ENCODE measurements at regions not wholly inside any gene's neighbourhood (a gene's known extent, or its start where the extent isn't known, plus 50 kb on each side); places are given as distances from the start of the nearest gene placed in this dataset.

- no peak overlapping the region for H3K4me3 ChIP-seq
- H3K9me3 ChIP-seq (replicated peaks in 1 of 11), result peaks cover 0 to 4% (median 0%) of the 10 kb centered on the region in 11 experiments; a peak in 3 of 22 replicates
- no peak overlapping the region for H3K27ac ChIP-seq
- no peaks in the 10 kb centered on the region for H3K36me3 ChIP-seq
- H3K4me1 ChIP-seq, result peaks cover 0 to 28% (median 18%) of the 10 kb centered on the region in 10 experiments; a peak in 14 of 20 replicates
- no peak overlapping the region for H3K4me2 ChIP-seq
- no peaks in the 10 kb centered on the region for H4K20me1 ChIP-seq
- TF ChIP-seq Cebpa-rat (IDR thresholded peaks at IDR 0.05), result no peak
- H3K27me3 ChIP-seq, result no peaks in the 10 kb centered on the region
- H3K9ac ChIP-seq, result no peak overlapping the region
Measured at GRCh38 chr6:91715171-91715805, 1128.4 kb upstream of the MAP3K7 start.

- TF ChIP-seq Cebpa-rat (IDR thresholded peaks at IDR 0.05), result no peak
- Histone ChIP-seq H3K4me3 (no peak overlapping the region), H3K36me3 (no peaks in the 10 kb centered on the region), H3K4me2 (no peak overlapping the region), H3K27ac (no peak overlapping the region), H3K4me1 (peaks cover 0 to 14% (median 9%) of the 10 kb centered on the region in 10 experiments; a peak in 14 of 20 replicates), H3K9me3 (replicated peaks in 1 of 11) (peaks cover 0 to 4% (median 0%) of the 10 kb centered on the region in 11 experiments; a peak in 3 of 22 replicates), H3K27me3 (no peaks in the 10 kb centered on the region), H3K9ac (no peak overlapping the region), H4K20me1 (no peaks in the 10 kb centered on the region)
Measured at GRCh38 chr6:91713911-91714310, 1127.0 kb upstream of the MAP3K7 start.

- TF ChIP-seq Cebpa-rat (IDR thresholded peaks at IDR 0.05), result no peak
- H3K36me3 ChIP-seq, result no peaks in the 10 kb centered on the region
- no peaks in the 10 kb centered on the region for H3K27me3 ChIP-seq
- H3K9ac ChIP-seq, result no peak overlapping the region
- no peaks in the 10 kb centered on the region for H3K4me1 ChIP-seq
- H3K4me3 ChIP-seq, result no peak overlapping the region
- no peak overlapping the region for H3K27ac ChIP-seq
- no peak overlapping the region for H3K4me2 ChIP-seq
- H3K9me3 ChIP-seq (replicated peaks in 1 of 11), result no peaks in the 10 kb centered on the region; a peak in 1 of 22 replicates
- no peaks in the 10 kb centered on the region for H4K20me1 ChIP-seq
Measured at GRCh38 chr6:91711518-91711917, 1124.6 kb upstream of the MAP3K7 start.

GRCh38 chr6:91710342-91710741, 1123.5 kb upstream of the MAP3K7 start:
- H4K20me1 ChIP-seq, result no peaks in the 10 kb centered on the region
- no peaks in the 10 kb centered on the region for H3K36me3 ChIP-seq
- H3K4me1 ChIP-seq, result no peaks in the 10 kb centered on the region
- H3K4me3 ChIP-seq, result no peak overlapping the region
- no peaks in the 10 kb centered on the region for H3K27me3 ChIP-seq
- no peak overlapping the region for H3K27ac ChIP-seq
- no peak for TF ChIP-seq Cebpa-rat (IDR thresholded peaks at IDR 0.05)
- H3K9ac ChIP-seq, result no peak overlapping the region
- no peaks in the 10 kb centered on the region for H3K9me3 ChIP-seq (replicated peaks in 1 of 11)
- H3K4me2 ChIP-seq, result no peak overlapping the region

- H3K4me1 ChIP-seq, result peaks cover 0 to 9% (median 0%) of the 10 kb centered on the region in 10 experiments; a peak in 1 of 20 replicates
- H3K4me3 ChIP-seq, result no peak overlapping the region
- H3K27me3 ChIP-seq, result no peaks in the 10 kb centered on the region
- H3K4me2 ChIP-seq, result no peak overlapping the region
- TF ChIP-seq Cebpa-rat (IDR thresholded peaks at IDR 0.05), result no peak
- H3K9me3 ChIP-seq (replicated peaks in 1 of 11), result no peaks in the 10 kb centered on the region
- H3K27ac ChIP-seq, result no peak overlapping the region
- H3K9ac ChIP-seq, result no peak overlapping the region
- no peaks in the 10 kb centered on the region for H4K20me1 ChIP-seq
- no peaks in the 10 kb centered on the region for H3K36me3 ChIP-seq
Measured at GRCh38 chr6:91708534-91708933, 1121.7 kb upstream of the MAP3K7 start.

- no peak overlapping the region for H3K27ac ChIP-seq
- no peak overlapping the region for H3K4me3 ChIP-seq
- no peak for TF ChIP-seq Cebpa-rat (IDR thresholded peaks at IDR 0.05)
- H3K36me3 ChIP-seq, result no peaks in the 10 kb centered on the region
- H3K4me1 ChIP-seq, result peaks cover 0 to 9% (median 0%) of the 10 kb centered on the region in 10 experiments; a peak in 1 of 20 replicates
- peak overlapping the region in 1 of 11 experiments; percentile 20; a peak in 2 of 22 replicates for H3K4me2 ChIP-seq
- H4K20me1 ChIP-seq, result no peaks in the 10 kb centered on the region
- no peaks in the 10 kb centered on the region for H3K9me3 ChIP-seq (replicated peaks in 1 of 11)
- no peaks in the 10 kb centered on the region for H3K27me3 ChIP-seq
- H3K9ac ChIP-seq, result no peak overlapping the region
Measured at GRCh38 chr6:91705646-91706045, 1118.8 kb upstream of the MAP3K7 start.

- Histone ChIP-seq H3K9ac (no peak overlapping the region), H3K27me3 (no peaks in the 10 kb centered on the region), H3K9me3 (replicated peaks in 1 of 11) (no peaks in the 10 kb centered on the region), H3K4me3 (no peak overlapping the region), H3K4me2 (no peak overlapping the region; a peak in 2 of 22 replicates), H3K4me1 (peaks cover 0 to 9% (median 0%) of the 10 kb centered on the region in 10 experiments; a peak in 1 of 20 replicates), H4K20me1 (no peaks in the 10 kb centered on the region), H3K27ac (no peak overlapping the region), H3K36me3 (no peaks in the 10 kb centered on the region)
- no peak for TF ChIP-seq Cebpa-rat (IDR thresholded peaks at IDR 0.05)
Measured at GRCh38 chr6:91704531-91704930, 1117.7 kb upstream of the MAP3K7 start.

- H3K4me2 ChIP-seq, result no peak overlapping the region
- no peak overlapping the region for H3K27ac ChIP-seq
- no peaks in the 10 kb centered on the region for H3K27me3 ChIP-seq
- H3K36me3 ChIP-seq, result no peaks in the 10 kb centered on the region
- H3K4me1 ChIP-seq, result no peaks in the 10 kb centered on the region
- no peaks in the 10 kb centered on the region for H4K20me1 ChIP-seq
- no peaks in the 10 kb centered on the region for H3K9me3 ChIP-seq (replicated peaks in 1 of 11)
- H3K4me3 ChIP-seq, result no peak overlapping the region
- TF ChIP-seq Cebpa-rat (IDR thresholded peaks at IDR 0.05), result no peak
- H3K9ac ChIP-seq, result no peak overlapping the region
Measured at GRCh38 chr6:91697010-91697695, 1110.3 kb upstream of the MAP3K7 start.

GRCh38 chr6:91695221-91695620, 1108.3 kb upstream of the MAP3K7 start:
- Histone ChIP-seq H4K20me1 (no peaks in the 10 kb centered on the region), H3K4me1 (no peaks in the 10 kb centered on the region)

More at GRCh38 chr6:91695221-91695620, 1108.3 kb upstream of the MAP3K7 start:
- Histone ChIP-seq H3K9ac (no peak overlapping the region), H3K4me3 (no peak overlapping the region), H3K4me2 (no peak overlapping the region), H3K36me3 (no peaks in the 10 kb centered on the region), H3K9me3 (replicated peaks in 1 of 11) (no peaks in the 10 kb centered on the region), H3K27ac (no peak overlapping the region), H3K27me3 (no peaks in the 10 kb centered on the region)
- TF ChIP-seq Cebpa-rat (IDR thresholded peaks at IDR 0.05), result no peak

Measured in BLaER1 treated with 17β-estradiol and CSF1 and Interleukin-3, amounts not matched to agents 10 nM and 100 nM (cell line).